Natural killer cell (primary cell): ENCODE measurements at regions not wholly inside any gene's neighbourhood (a gene's known extent, or its start where the extent isn't known, plus 50 kb on each side); places are given as distances from the start of the nearest gene placed in this dataset.

Experiments used
- ATAC-seq, 3 donors: fragments of 150-1000 bp in 2 of 3; fragments of 200-7000 bp in 1 of 3; cut with Tn5 transposase; 1 replicate in 1 of 3; 2 replicates in 2 of 3; pipeline ENCODE4 v1.10.0; 2021; ENCODE audit warnings: mild to moderate bottlenecking in 2 of 3, moderate library complexity in 2 of 3
- DNase-seq, 2 donors: peaks; one replicate each; pipeline versions ENCODE4 v3.0.0 to v3.0.0-alpha.2; 2013 to 2021; ENCODE audit warnings: mixed read lengths in 1 of 2
- H3K27ac ChIP-seq: one replicate; pipeline ENCODE4 v1.5.1; 2013; ENCODE audit warnings: mild to moderate bottlenecking, low read length
- H3K27me3 ChIP-seq: one replicate; pipeline ENCODE4 v1.6.1; 2013; ENCODE audit warnings: low read length; ENCODE audit not compliant: control insufficient read depth, insufficient read depth
- H3K36me3 ChIP-seq: one replicate; pipeline ENCODE4 v1.6.1; 2013; ENCODE audit warnings: low read length; ENCODE audit not compliant: control insufficient read depth, insufficient read depth
- H3K4me1 ChIP-seq: one replicate; pipeline ENCODE4 v1.6.1; 2013; ENCODE audit warnings: low read length; ENCODE audit not compliant: control insufficient read depth, insufficient read depth
- H3K4me3 ChIP-seq: one replicate; pipeline ENCODE4 v1.5.1; 2013; ENCODE audit warnings: low read length
- H3K9me3 ChIP-seq: one replicate; pipeline ENCODE4 v1.6.1; 2013; ENCODE audit warnings: low read length; ENCODE audit not compliant: control insufficient read depth, insufficient read depth
- H3K27ac Mint-ChIP-seq, 2 donors: one replicate each; pipeline ENCODE4 v1.8.0; 2022; ENCODE audit warnings: mild to moderate bottlenecking in 2 of 2, mixed read lengths in 2 of 2, moderate library complexity in 1 of 2
- H3K27me3 Mint-ChIP-seq, 2 donors: one replicate each; pipeline ENCODE4 v1.8.0; 2022; ENCODE audit warnings: low read depth in 2 of 2, mixed read lengths in 2 of 2
- H3K36me3 Mint-ChIP-seq: one replicate; pipeline ENCODE4 v1.8.0; 2022; ENCODE audit warnings: mixed read lengths
- H3K4me1 Mint-ChIP-seq, 2 donors: one replicate each; pipeline ENCODE4 v1.8.0; 2022; ENCODE audit warnings: mixed read lengths in 2 of 2
- H3K4me3 Mint-ChIP-seq: one replicate; pipeline ENCODE4 v1.8.0; 2022; ENCODE audit warnings: mild to moderate bottlenecking, moderate library complexity, mixed read lengths
- H3K9me3 Mint-ChIP-seq, 2 donors: one replicate each; pipeline ENCODE4 v1.8.0; 2022; ENCODE audit warnings: mixed read lengths in 2 of 2
- CTCF ChIP-seq: fragments of 200-600 bp; IDR thresholded peaks from one replicate; pipeline ENCODE4 v1.8.0; 2022; ENCODE audit warnings: antibody characterized with exemption
- WGBS: methylation state at CpG from one replicate; pipeline ENCODE4 v1.1.7; 2013; ENCODE audit warnings: missing lambda C conversion rate; ENCODE audit not compliant: insufficient coverage; 5-methylcytosine and 5-hydroxymethylcytosine counted together
- intact Hi-C: fragments of 100-400 bp; cut with micrococcal nuclease; formaldehyde crosslinking; loops from one replicate; pipeline ENCODE4 v1.14.2; 2022

GRCh38 chr1:8082945-8083344 is 56.8 kb upstream of the ERRFI1 start:
- ATAC-seq: no peak

GRCh38 chr1:8078176-8078671 is 52.1 kb upstream of the ERRFI1 start:
- no peak for TF ChIP-seq CTCF
- Mint-ChIP-seq H3K4me1 (no peaks in the 10 kb centered on the region), H3K27ac (no peak overlapping the region), H3K4me3 (no peak overlapping the region), H3K9me3 (no peaks in the 10 kb centered on the region), H3K36me3 (no peaks in the 10 kb centered on the region), H3K27me3 (peaks cover 11 to 13% of the 10 kb centered on the region in 2 donors)
- Histone ChIP-seq H3K36me3 (no peaks in the 10 kb centered on the region), H3K27me3 (no peaks in the 10 kb centered on the region), H3K4me1 (no peaks in the 10 kb centered on the region), H3K9me3 (no peaks in the 10 kb centered on the region), H3K27ac (no peak overlapping the region), H3K4me3 (no peak overlapping the region)
- ATAC-seq (no peak), DNase-seq (no peak)
- intact Hi-C loops: no loop called here
- 82% methylated on average over 5 of the region's 6 CpGs for WGBS

More at GRCh38 chr1:8082945-8083344, 56.8 kb upstream of the ERRFI1 start:
- H3K36me3 ChIP-seq: no peaks in the 10 kb centered on the region
- no peaks in the 10 kb centered on the region for H3K4me1 ChIP-seq
- intact Hi-C loops: no loop called here
- Mint-ChIP-seq H3K9me3 (no peaks in the 10 kb centered on the region), H3K27ac (no peak overlapping the region), H3K4me1 (no peaks in the 10 kb centered on the region), H3K36me3 (no peaks in the 10 kb centered on the region), H3K4me3 (no peak overlapping the region), H3K27me3 (peaks cover 22 to 39% of the 10 kb centered on the region in 2 donors)
- TF ChIP-seq CTCF: no peak
- H3K27ac ChIP-seq: no peak overlapping the region
- WGBS: 91% methylated on average over 2 of the region's 2 CpGs
- no peak for DNase-seq
- no peak overlapping the region for H3K4me3 ChIP-seq
- no peaks in the 10 kb centered on the region for H3K27me3 ChIP-seq
- no peaks in the 10 kb centered on the region for H3K9me3 ChIP-seq

GRCh38 chr1:8077602-8078001 is 51.5 kb upstream of the ERRFI1 start:
- no peak for ATAC-seq
- H3K4me1 Mint-ChIP-seq: no peaks in the 10 kb centered on the region
- TF ChIP-seq CTCF: no peak
- Histone ChIP-seq H3K27ac (no peak overlapping the region), H3K36me3 (no peaks in the 10 kb centered on the region), H3K4me1 (no peaks in the 10 kb centered on the region), H3K27me3 (no peaks in the 10 kb centered on the region), H3K9me3 (no peaks in the 10 kb centered on the region), H3K4me3 (no peak overlapping the region)
- H3K9me3 Mint-ChIP-seq: no peaks in the 10 kb centered on the region
- no peaks in the 10 kb centered on the region for H3K36me3 Mint-ChIP-seq
- H3K27ac Mint-ChIP-seq: no peak overlapping the region
- peaks cover 11 to 13% of the 10 kb centered on the region in 2 donors for H3K27me3 Mint-ChIP-seq
- no peak overlapping the region for H3K4me3 Mint-ChIP-seq
- DNase-seq: no peak
- WGBS: 87% methylated on average over 4 of the region's 4 CpGs
- intact Hi-C loops: no loop called here

GRCh38 chr1:8077120-8077573 is 51.0 kb upstream of the ERRFI1 start:
- DNase-seq (no peak), ATAC-seq (no peak)
- Mint-ChIP-seq H3K9me3 (no peaks in the 10 kb centered on the region), H3K27ac (no peak overlapping the region), H3K36me3 (no peaks in the 10 kb centered on the region), H3K4me1 (no peaks in the 10 kb centered on the region), H3K27me3 (peaks cover 11 to 13% of the 10 kb centered on the region in 2 donors), H3K4me3 (no peak overlapping the region)
- Histone ChIP-seq H3K9me3 (no peaks in the 10 kb centered on the region), H3K36me3 (no peaks in the 10 kb centered on the region), H3K4me3 (no peak overlapping the region), H3K4me1 (no peaks in the 10 kb centered on the region), H3K27me3 (no peaks in the 10 kb centered on the region), H3K27ac (no peak overlapping the region)
- TF ChIP-seq CTCF: no peak
- intact Hi-C loops: no loop called here
- WGBS: 93% methylated on average over 8 of the region's 8 CpGs
